CD14-positive monocyte (primary cell): ENCODE measurements at regions not wholly inside any gene's neighbourhood (a gene's known extent, or its start where the extent isn't known, plus 50 kb on each side); places are given as distances from the start of the nearest gene placed in this dataset.

Source experiments
- DNase-seq, 3 donors: peaks; one replicate each; pipeline ENCODE4 v3.0.0-alpha.2; 2011 to 2022
- H2AFZ ChIP-seq: 2 replicates; pipeline ENCODE4 v1.6.0; 2012; ENCODE audit warnings: mild to moderate bottlenecking, low read depth, low read length, inconsistent platforms; ENCODE audit not compliant: insufficient read depth, poor library complexity, severe bottlenecking
- H3K27ac ChIP-seq, 2 donors: 1 replicate in 1 of 2; 2 replicates in 1 of 2; pipeline ENCODE4 v1.5.1; 2012 to 2013; ENCODE audit warnings: low read length in 2 of 2, control low read depth in 1 of 2, inconsistent platforms in 1 of 2, low read depth in 1 of 2, mild to moderate bottlenecking in 1 of 2
- H3K27me3 ChIP-seq, 2 donors: one replicate each; pipeline versions ENCODE4 v1.6.0 to v1.6.1; 2011 to 2013; ENCODE audit warnings: low read length in 2 of 2; ENCODE audit not compliant: control insufficient read depth in 2 of 2, insufficient read depth in 2 of 2
- H3K36me3 ChIP-seq, 2 donors: replicated peaks in 1 of 2; 1 replicate in 1 of 2; 2 replicates in 1 of 2; pipeline versions ENCODE4 v1.5.1 to v1.6.1; 2012 to 2013; ENCODE audit warnings: low read length in 2 of 2, control low read depth in 1 of 2, inconsistent platforms in 1 of 2, mild to moderate bottlenecking in 1 of 2; ENCODE audit not compliant: insufficient read depth in 2 of 2, control insufficient read depth in 1 of 2
- H3K4me1 ChIP-seq, 2 donors: 1 replicate in 1 of 2; 2 replicates in 1 of 2; pipeline versions ENCODE4 v1.5.1 to v1.6.1; 2012 to 2013; ENCODE audit warnings: low read length in 2 of 2, control low read depth in 1 of 2, inconsistent platforms in 1 of 2, mild to moderate bottlenecking in 1 of 2, moderate library complexity in 1 of 2; ENCODE audit not compliant: insufficient read depth in 2 of 2, control insufficient read depth in 1 of 2
- H3K4me2 ChIP-seq: replicated peaks from 2 replicates; pipeline ENCODE3; 2012; ENCODE audit warnings: low read length, moderate library complexity, mild to moderate bottlenecking; ENCODE audit not compliant: poor library complexity, severe bottlenecking; ENCODE audit errors: extremely low read depth
- H3K4me3 ChIP-seq, 3 experiments: fragments of 200-600 bp in 1 of 3; sonication (generic) in 1 of 3; replicated peaks in 1 of 3; 1 replicate in 2 of 3; 2 replicates in 1 of 3; pipeline ENCODE4 v1.5.1; 2011 to 2013; ENCODE audit warnings: low read length in 3 of 3, mild to moderate bottlenecking in 3 of 3, control low read depth in 2 of 3, low read depth in 2 of 3, inconsistent platforms in 1 of 3, moderate library complexity in 1 of 3
- H3K79me2 ChIP-seq: 2 replicates; pipeline ENCODE4 v1.6.0; 2012; ENCODE audit warnings: mild to moderate bottlenecking, control low read depth, inconsistent platforms, low read length, moderate library complexity; ENCODE audit not compliant: insufficient read depth
- H3K9ac ChIP-seq: 2 replicates; pipeline ENCODE4 v1.6.0; 2017; ENCODE audit warnings: low read length, mild to moderate bottlenecking; ENCODE audit not compliant: insufficient read depth, poor library complexity, severe bottlenecking
- H3K9me3 ChIP-seq, 2 donors: replicated peaks in 1 of 2; 1 replicate in 1 of 2; 2 replicates in 1 of 2; pipeline versions ENCODE4 v1.5.1 to v1.6.1; 2012 to 2013; ENCODE audit warnings: low read length in 2 of 2, control low read depth in 1 of 2; ENCODE audit not compliant: control insufficient read depth in 1 of 2, insufficient read depth in 1 of 2
- H4K20me1 ChIP-seq: 2 replicates; pipeline ENCODE4 v1.6.0; 2012; ENCODE audit warnings: mild to moderate bottlenecking, low read length, control low read depth, moderate library complexity; ENCODE audit not compliant: insufficient read depth
- H3K27ac Mint-ChIP-seq, 7 donors: one replicate each; pipeline ENCODE4 v1.8.0; 2020; ENCODE audit warnings: mild to moderate bottlenecking in 7 of 7, mixed read lengths in 7 of 7, moderate library complexity in 6 of 7, inconsistent platforms in 2 of 7
- H3K27me3 Mint-ChIP-seq, 3 donors: one replicate each; pipeline ENCODE4 v1.8.0; 2021 to 2022; ENCODE audit warnings: low read depth in 3 of 3, mild to moderate bottlenecking in 3 of 3, mixed read lengths in 3 of 3, moderate library complexity in 3 of 3, inconsistent platforms in 1 of 3
- H3K36me3 Mint-ChIP-seq, 2 donors: one replicate each; pipeline ENCODE4 v1.8.0; 2020; ENCODE audit warnings: mixed read lengths in 2 of 2, inconsistent platforms in 1 of 2, mild to moderate bottlenecking in 1 of 2
- H3K4me1 Mint-ChIP-seq: one replicate; pipeline ENCODE4 v1.8.0; 2020; ENCODE audit warnings: mild to moderate bottlenecking, mixed read lengths
- H3K4me3 Mint-ChIP-seq, 2 donors: one replicate each; pipeline ENCODE4 v1.8.0; 2020; ENCODE audit warnings: mild to moderate bottlenecking in 2 of 2, mixed read lengths in 2 of 2, moderate library complexity in 1 of 2
- H3K9me3 Mint-ChIP-seq, 7 donors: one replicate each; pipeline ENCODE4 v1.8.0; 2020 to 2022; ENCODE audit warnings: mixed read lengths in 7 of 7, mild to moderate bottlenecking in 6 of 7, moderate library complexity in 6 of 7, inconsistent platforms in 2 of 7
- CTCF ChIP-seq: fragments of 200-600 bp; IDR thresholded peaks from one replicate; pipeline ENCODE4 v1.8.0; 2022; ENCODE audit warnings: antibody characterized with exemption, mild to moderate bottlenecking
- WGBS: methylation state at CpG from one replicate; pipeline ENCODE4 v1.1.5; 2013; ENCODE audit warnings: missing lambda C conversion rate; ENCODE audit not compliant: insufficient coverage; 5-methylcytosine and 5-hydroxymethylcytosine counted together
- intact Hi-C, 2 donors: fragments of 100-400 bp; cut with micrococcal nuclease; formaldehyde crosslinking; loops; one replicate each; pipeline versions ENCODE4 v1.15.0 to v1.15.1; 2023

GRCh38 chr2:4300616-4301015 lies 597.2 kb downstream of the DCDC2C start:
- WGBS, result 95% methylated on average over 3 of the region's 3 CpGs

GRCh38 chr2:4324531-4324930 lies 621.2 kb downstream of the DCDC2C start:
- no CpG with 5 or more reads among the region's 3 CpGs for WGBS
- H3K4me1 Mint-ChIP-seq, result no peaks in the 10 kb centered on the region
- Histone ChIP-seq H3K4me2 (no peak overlapping the region), H3K9ac (no peak overlapping the region), H3K4me3 (no peak overlapping the region), H3K9me3 (peaks cover 4 to 5% of the 10 kb centered on the region in 2 donors), H3K79me2 (no peaks in the 10 kb centered on the region), H3K27me3 (no peaks in the 10 kb centered on the region), H4K20me1 (no peaks in the 10 kb centered on the region), H3K27ac (no peak overlapping the region), H3K36me3 (no peaks in the 10 kb centered on the region), H2AFZ (no peak overlapping the region), H3K4me1 (no peaks in the 10 kb centered on the region)
- intact Hi-C loops, result no loop called here
- no peak overlapping the region for H3K27ac Mint-ChIP-seq
- no peak overlapping the region for H3K4me3 Mint-ChIP-seq
- peaks cover 0 to 7% (median 4%) of the 10 kb centered on the region in 7 donors for H3K9me3 Mint-ChIP-seq
- no peak for TF ChIP-seq CTCF
- H3K36me3 Mint-ChIP-seq, result no peaks in the 10 kb centered on the region
- H3K27me3 Mint-ChIP-seq, result no peaks in the 10 kb centered on the region
- no peak for DNase-seq

More at GRCh38 chr2:4300616-4301015, 597.2 kb downstream of the DCDC2C start:
- Histone ChIP-seq H3K4me1 (no peaks in the 10 kb centered on the region), H2AFZ (no peak overlapping the region), H3K4me2 (no peak overlapping the region), H3K79me2 (no peaks in the 10 kb centered on the region), H3K27ac (no peak overlapping the region), H3K4me3 (no peak overlapping the region), H3K9me3 (peaks cover 6 to 11% of the 10 kb centered on the region in 2 donors), H4K20me1 (no peaks in the 10 kb centered on the region), H3K9ac (no peak overlapping the region), H3K36me3 (no peaks in the 10 kb centered on the region), H3K27me3 (no peaks in the 10 kb centered on the region)
- Mint-ChIP-seq H3K27me3 (no peaks in the 10 kb centered on the region), H3K36me3 (no peaks in the 10 kb centered on the region), H3K4me3 (no peak overlapping the region), H3K9me3 (peaks cover 1 to 8% (median 5%) of the 10 kb centered on the region in 7 donors), H3K27ac (no peak overlapping the region), H3K4me1 (no peaks in the 10 kb centered on the region)
- TF ChIP-seq CTCF, result no peak
- DNase-seq, result no peak
- intact Hi-C loops, result no loop called here
